ENCODE measurements at regions not wholly inside any gene's neighbourhood (a gene's known extent, or its start where the extent isn't known, plus 50 kb on each side); places are given as distances from the start of the nearest gene placed in this dataset.

DNA sequence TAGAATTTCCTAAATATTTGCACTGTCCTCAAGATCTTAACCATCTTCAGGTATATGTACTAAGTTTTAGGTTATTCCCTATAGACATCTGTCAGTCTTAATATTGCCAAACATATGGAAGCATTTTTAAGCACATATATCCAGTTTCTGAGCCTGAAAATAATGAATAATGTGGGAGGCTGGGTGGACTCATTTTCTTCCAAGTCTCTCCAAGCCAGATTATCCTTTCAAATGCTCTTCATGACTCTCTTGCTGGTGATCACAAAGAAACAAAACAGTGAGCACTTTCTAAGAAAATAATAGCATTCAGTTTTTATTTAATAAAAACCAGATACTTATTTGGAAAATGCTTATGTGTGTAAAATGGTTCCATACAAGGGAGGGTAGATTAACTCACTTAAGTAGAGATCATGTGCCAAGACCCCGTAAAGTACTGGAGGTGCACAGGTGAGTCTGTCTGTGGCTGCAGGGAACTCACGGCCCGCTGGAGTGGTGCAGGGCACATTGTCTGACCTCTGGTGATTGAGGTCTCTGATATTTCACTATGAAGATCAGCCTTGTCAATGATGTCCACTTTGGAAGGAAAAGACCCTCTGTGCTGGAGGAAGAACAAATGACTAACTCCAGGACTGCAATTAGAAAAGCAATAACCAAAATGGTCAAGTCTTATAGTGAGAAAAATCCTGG is 161.6 kb downstream of the TMEM18 start:
- DNase-seq (ENCODE audit: low read depth in 1 of 2, low spot score in 1 of 2) = no peak

DNA sequence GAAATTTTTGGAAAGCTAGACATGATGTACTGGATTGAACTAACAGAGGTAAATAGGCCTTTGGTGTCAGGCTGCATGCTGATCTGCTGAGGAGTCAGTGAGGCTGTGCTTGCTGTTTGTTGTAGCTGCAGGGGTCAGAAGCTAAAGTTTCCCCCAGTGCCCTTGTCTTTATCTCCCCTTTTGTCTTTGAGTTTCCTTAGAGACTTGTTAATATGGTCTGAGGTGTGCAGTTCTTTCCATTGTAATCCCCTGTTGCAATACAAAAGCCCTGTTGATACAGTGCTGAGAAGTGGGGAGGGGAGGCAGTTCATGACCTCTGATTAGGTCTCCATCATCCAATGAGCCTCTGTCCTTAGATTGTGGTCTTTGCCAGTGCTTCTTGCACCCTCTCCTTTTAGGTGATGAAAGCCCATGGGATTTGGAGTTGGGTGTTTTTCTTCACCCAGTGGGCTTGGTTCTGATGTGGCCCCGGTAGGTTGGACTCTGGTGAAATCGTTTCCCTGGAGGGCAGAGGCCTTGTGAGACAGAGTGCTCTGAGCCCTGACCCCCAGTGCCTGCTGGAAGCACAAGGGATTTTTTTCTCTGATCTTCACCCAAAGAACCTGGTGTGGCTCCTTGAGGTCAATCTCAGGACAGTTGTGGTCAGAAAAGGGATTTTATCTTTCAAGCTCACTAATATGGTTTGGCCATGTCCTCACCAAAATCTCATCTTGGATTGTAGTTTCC is 163.1 kb downstream of the TMEM18 start:
- DNase-seq (ENCODE audit: low read depth in 1 of 2, low spot score in 1 of 2) = no peak

DNA sequence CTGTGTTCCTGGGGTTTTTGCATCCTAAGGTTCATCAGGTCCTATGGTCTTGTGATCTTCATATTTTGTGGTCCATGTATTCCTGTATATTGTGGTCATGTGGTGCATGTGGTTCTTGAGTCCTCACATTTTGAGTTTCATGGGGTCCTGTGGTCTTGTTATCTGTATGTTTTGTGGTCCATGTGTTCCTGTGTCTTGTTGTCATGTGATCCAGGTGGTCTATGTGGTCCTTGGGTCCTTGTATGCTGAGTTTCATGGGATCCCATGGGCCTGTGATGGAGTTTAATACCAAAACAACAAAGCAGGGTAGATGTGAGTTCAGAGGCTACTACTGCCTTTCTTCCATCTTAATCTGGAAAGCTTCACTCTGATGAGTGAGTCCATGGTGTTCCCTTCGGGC is 166.4 kb downstream of the TMEM18 start:
- no peak for DNase-seq (ENCODE audit: low read depth in 1 of 2, low spot score in 1 of 2)

DNA sequence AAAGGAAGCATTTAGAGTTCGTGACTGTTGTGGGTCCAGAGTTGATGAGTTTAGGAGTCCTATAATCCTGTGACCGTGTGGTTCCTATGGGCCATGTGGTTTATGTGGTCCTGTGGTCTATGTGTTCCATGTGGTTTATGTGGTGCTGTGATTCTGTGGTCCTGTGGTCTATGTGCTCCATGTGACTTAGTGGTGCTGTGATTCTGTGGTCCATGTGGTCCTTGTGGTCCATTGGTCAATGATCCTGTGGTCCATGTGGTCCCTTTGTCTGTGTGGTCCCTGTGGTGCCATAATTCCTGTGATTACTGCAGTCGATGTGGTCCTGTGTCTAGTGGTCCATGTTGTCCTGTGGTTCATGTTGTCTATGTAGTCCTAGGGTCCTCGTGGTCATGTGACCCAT is 167.3 kb downstream of the TMEM18 start:
- DNase-seq (ENCODE audit: low read depth in 1 of 2, low spot score in 1 of 2) = no peak

DNA sequence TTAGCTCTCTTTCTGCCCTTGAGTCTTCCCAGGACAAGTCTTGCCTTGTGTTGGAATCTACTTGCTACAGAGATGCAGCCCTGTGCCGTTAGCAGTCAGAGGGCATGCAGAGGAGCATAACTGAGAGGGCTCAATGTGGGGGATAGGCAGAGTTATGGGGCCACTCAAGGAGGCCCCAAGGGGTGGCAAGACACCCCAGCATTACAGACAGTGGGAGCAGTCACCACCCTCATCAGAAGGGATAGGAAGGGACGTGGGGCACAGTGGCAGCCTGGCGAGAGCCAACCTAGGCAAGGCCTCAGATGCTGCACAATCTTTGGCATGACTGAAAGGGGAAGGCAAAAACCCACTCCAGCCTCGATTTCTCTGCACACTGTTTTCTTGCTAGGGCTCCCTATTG is 169.1 kb downstream of the TMEM18 start:
- DNase-seq (ENCODE audit: low read depth in 1 of 2, low spot score in 1 of 2) = no peak

DNA sequence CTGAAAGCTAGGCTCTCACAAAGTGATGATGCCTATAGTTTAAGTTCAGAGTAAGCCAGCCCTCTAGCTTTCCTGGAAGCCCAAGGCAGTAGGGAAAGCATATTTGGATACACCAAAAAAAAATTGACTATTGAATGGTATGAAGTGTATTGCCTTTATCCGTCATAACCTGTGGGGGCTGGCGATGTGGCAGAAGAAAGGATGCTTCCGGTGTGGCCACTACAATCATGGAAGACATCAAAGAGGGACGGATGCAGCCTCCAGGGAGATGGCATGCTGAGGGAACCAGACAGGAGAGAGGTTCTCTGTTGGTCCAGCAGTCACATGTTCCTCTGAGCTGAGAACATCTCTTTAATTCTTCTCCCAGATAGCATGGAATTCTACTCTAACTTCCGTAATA is 170.3 kb downstream of the TMEM18 start:
- DNase-seq (ENCODE audit: low read depth in 1 of 2, low spot score in 1 of 2) = no peak

DNA sequence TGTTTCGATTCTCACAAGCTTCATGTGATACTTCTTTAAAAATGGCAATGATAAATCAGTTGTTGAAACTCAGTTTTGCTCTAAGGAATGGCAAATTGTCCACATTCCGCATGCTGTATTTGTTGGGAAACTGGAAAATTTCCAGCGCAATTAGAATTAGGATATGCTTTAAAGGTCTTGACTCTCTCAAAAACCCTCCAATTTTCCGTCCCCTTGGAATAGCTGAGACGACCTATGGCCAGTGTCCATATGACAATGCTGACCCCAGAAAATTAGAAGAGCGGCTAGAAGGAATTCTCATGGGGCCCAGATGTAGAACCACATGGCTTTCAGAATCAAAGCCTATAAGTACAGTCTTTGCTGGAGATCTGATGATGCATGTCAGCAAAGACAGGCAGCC is 170.8 kb downstream of the TMEM18 start:
- DNase-seq (ENCODE audit: low read depth in 1 of 2, low spot score in 1 of 2) = no peak

DNA sequence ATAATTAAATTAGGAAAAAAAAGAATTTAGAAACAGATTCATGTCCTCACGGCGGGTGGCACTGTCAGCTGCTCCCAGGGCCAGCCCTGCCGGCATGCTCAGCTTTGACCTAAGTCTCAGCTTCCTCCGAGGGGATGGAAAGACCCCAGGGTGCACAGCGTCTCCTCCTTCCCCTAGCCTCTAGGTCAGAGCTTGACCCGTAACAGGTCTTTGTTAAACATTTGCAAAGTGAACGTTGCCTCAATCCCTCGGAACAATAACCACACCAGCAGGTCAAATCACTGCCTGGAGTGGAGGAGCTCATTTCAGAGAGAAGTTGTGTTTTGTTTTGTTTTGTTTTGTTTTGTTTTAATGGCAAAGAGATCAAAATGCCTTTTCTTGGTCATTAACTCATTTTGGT is 171.3 kb downstream of the TMEM18 start:
- DNase-seq (ENCODE audit: low read depth in 1 of 2, low spot score in 1 of 2) = no peak

DNA sequence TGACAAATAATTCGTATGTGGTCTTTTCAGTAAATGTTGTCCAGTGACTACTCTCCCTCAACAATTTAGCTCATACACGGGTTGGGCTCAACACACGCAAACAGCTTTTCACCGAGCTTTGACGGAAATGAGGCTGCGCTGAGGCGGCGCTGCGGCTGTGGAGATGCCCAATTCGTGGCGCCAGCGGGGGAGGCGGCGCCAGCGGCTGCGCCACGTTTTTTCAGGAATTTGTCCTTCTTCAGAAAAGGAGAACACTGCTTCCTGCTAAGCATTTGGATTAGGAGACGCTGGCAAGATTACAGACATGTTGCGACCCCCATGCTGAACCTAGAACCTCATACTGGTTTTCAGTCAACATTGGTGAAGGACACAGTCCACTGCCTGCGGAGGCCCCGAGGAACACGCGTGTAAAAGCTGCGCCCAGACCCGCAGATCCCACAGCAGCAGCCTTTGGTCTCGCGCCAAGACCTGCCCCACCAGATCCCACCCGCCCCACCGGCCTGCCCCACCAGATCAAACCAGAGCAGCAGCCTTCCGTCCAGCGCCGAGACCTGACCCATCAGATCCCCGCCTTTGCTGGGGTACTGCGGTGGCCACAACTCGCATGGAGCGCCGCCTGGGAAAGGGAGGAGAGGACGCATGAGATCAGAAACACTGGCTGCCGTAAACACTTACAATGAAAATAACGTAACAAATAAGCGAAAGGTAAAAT is 173.8 kb downstream of the TMEM18 start:
- DNase-seq (ENCODE audit: low read depth in 1 of 2, low spot score in 1 of 2) = no peak

DNA sequence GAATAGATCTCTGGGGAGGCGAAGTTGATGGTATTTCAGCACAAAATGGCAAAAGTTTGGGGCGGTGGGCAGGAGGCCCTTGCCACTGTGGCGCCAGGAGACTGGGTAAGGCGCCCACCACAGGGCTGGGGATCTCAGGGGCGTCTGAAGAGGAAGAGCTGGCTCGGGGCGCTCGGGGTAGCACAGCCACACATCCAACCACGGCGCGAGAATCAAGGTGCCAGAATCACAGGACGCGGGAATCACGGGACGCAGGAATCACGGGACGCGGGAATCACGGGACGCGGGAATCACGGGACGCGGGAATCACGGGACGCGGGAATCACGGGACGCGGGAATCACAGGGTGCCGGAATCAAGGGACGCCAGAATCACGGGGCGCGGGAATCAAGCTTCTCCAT is 174.4 kb downstream of the TMEM18 start:
- no peak for DNase-seq (ENCODE audit: low read depth in 1 of 2, low spot score in 1 of 2)

DNA sequence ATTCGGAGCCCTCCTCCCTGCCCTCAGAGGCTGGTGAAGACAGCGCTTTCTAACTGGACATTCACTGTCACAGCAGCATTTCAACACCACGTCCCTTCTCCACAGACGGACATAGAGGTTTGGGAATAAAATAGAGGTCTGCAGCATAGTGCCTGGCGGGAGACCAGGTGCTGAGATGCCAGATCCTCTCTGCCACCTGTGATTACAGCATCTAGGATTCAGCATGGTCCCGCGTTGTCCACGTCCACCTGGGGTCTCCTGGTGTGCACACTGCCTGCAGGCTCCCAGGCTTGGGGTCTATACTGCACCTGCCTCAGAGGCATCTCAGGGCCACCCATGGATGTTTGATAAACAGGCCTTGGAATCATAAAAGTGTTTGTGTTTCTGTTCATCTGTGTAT is 175.5 kb downstream of the TMEM18 start:
- DNase-seq (ENCODE audit: low read depth in 1 of 2, low spot score in 1 of 2) = no peak

DNA sequence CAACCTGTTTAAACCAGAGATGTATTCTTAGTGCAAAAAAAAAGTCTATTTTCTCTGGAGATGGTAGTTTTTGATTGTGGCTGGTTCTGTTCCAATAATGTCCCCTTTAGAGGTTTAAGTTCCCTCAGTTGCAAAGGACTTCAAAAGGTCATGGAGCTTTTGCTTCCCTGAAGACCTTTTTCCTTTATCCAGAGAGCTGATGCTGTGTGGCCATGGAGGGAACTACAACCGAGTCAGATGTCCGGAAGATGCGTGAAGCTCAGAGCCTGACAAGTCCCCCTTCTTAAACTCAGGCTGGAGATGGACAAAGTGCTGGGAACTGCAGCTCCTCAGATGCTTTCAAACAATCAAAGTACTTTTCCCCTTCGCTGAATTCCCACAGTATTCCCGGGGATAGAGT is 176.1 kb downstream of the TMEM18 start:
- no peak for DNase-seq (ENCODE audit: low read depth in 1 of 2, low spot score in 1 of 2)

DNA sequence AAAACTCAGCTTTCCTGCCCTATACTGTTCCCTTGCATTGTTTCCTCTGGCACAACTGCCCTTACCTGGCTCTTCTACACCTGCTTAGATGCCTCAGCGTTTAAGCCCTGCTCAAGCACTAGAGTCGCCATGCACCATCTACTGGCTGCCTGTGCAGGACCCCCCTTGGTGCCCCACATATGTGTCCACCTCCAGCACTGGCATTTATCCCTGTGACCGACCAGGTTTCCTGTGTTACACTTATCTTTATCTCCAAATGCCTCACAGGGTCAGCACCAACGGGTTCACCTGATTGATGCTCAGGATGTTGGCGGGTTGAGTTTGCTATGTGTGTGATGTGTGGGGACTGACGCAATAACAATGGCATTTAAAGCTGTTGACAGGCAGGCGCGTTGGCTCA is 177.5 kb downstream of the TMEM18 start:
- no peak for DNase-seq (ENCODE audit: low read depth in 1 of 2, low spot score in 1 of 2)

DNA sequence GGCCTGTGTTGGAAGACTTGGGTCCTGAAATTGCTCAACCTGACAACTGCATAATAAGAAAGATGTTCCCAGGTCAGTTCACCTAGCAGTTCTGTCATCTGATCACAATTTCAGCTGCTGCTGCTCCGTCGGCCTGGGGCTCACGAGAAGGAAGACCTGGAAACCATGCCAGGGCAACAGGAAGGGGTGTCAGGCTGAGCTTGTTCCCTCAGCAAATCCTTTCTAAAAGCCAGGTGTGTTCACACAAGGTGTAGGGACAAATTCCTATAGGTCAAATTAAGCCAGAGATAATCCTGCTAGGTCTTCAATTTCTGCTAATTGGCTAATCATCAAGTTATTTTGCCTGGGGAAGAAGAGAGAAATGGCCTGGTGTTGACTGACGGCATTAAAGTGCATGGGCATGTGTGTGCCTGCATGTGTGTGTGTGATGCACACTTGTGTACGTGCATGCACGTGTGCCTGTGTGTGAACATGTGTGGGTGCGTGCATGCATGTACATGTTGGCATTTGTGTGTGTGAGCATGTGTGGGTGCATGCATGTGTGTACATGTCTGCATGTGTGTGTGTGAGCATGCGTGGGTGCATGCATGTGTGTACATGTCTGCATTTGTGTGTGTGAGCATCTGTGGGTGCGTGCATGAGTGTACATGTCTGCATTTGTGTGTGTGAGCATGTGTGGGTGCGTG is 178.6 kb downstream of the TMEM18 start:
- DNase-seq (ENCODE audit: low read depth in 1 of 2, low spot score in 1 of 2) = no peak

DNA sequence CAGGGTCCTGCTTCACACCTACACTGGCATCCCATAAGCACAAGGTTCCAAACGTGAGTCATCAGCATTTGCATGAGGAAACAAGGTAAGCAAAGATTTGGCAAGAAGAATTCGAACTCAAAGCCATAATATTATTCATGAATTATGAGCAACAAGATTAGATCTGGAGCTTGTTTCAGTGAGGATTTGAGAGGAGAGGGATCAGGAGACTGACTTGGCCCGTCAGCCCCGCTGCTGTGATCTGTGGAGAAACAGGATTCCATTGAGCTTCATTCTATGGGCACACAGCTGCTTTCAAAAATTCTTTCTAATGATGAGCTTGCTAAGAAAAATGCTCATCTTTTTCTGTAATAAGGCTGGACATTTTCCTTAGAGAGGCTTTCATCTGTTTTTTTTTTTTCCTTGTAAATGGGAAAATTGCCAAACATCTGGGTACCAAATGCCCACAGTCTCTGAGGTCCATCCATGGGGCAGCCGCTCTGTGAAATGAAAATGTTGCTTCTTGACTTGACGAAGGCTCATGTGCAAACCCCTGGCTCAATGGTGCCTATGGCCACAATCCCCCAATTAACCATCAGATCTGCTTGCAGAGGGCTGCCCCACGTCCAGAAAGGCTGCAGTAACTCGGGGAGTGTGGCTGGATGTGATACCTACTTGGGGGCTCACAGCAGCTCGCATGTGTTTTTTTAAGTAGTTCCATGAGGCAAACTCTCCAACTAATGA is 179.3 kb downstream of the TMEM18 start:
- DNase-seq (ENCODE audit: low read depth in 1 of 2, low spot score in 1 of 2) = no peak

DNA sequence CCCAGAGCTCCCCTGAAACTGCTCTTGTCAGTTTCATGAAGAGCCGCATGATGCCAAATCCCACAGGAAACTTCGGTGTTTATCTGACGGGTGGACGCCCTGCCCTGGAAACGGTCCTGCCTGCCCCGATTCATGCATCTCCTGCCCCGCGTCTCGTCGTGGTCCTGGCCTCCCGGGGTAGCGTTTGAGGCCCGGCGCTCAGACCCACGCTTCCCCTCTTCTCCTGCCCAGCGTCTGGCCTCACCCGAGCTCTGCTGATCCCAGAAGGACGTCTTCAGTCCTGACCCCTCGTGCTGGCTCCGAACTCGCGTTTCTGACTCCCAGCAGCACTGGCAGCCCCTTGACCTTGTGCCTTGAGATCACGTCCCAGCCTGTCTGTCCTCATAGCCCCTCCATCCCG is 180.5 kb downstream of the TMEM18 start:
- no peak for DNase-seq (ENCODE audit: low read depth in 1 of 2, low spot score in 1 of 2)

DNA sequence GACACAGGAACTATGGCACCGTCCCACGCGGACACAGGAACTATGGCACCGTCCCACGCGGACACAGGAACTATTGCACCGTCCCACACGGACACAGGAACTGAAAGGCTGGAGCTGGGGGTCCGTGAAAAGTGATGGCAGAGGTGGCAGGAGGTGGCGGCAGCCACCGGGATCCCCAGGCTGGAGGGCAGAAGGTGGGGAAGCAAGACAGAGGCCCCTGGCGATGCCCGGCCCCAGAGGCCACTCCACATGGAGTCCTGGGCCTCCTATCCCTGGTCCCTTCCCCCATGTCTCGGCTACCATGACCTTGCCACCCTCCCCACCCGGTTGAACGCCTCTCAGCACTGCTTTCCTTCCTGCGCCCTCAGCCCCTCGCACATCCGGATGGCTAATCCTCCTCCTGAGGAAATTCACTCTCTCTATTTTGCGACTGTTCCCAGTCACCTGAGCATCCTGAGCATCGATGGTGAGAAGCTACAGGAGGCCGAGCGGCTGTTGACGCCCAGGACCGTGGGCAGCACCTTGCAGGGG is 181.4 kb downstream of the TMEM18 start:
- no peak for DNase-seq (ENCODE audit: low read depth in 1 of 2, low spot score in 1 of 2)

DNA sequence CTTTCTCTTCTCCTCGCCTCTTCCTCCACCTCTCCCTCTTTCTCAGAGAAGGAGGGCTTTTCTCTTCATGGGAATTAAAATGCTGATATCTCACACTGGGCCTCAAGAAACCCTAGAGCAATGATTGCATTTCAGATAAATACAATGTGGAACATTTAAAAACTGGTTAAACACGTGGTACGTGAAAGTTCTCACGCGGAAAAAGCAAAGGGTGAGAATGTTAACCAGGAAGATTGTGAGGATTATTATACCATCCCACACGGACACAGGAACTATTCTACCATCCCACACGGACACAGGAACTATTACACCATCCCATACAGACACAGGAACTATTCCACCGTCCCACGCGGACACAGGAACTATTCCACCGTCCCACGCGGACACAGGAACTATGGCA is 182.4 kb downstream of the TMEM18 start:
- DNase-seq (ENCODE audit: low read depth in 1 of 2, low spot score in 1 of 2) = no peak

DNA sequence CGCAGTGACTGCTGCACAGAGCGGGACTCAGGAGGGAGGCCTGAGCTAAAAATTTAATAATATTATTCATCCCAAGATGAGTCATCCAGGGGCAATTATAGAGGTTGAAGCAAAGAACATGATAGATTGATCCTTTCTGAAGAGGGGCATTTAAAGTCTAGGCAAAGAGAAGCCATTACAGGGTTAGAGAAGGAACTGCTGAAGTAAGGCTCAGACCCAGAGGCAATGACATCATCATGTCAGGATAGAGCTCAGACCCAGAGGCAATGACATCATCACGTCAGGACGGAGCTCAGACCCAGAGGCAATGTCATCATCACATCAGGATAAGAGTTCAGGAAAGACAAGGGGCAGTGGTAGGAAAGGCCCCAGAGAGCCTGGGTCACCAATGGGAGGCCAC is 184.0 kb downstream of the TMEM18 start:
- no peak for DNase-seq (ENCODE audit: low read depth in 1 of 2, low spot score in 1 of 2)

DNA sequence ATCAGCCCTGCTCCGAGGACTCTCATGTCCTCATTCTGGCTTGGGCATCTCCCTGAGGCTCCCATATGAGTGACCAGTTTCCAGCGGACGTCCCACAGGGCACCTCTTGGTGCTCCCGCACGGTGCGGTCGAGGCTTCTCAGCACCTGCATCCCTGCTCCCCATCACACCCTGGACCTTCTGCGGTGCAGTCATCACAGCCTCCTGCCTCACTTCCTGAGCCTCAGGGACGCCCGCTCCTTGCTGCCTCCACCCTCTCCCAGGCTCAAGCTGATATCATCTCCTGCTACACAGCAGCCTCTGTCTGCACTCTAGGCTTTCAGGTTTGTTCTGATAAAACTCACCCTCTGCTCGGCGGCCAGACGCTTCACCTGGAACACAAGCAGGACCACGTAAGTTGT is 185.0 kb downstream of the TMEM18 start:
- no peak for DNase-seq (ENCODE audit: low read depth in 1 of 2, low spot score in 1 of 2)

DNA sequence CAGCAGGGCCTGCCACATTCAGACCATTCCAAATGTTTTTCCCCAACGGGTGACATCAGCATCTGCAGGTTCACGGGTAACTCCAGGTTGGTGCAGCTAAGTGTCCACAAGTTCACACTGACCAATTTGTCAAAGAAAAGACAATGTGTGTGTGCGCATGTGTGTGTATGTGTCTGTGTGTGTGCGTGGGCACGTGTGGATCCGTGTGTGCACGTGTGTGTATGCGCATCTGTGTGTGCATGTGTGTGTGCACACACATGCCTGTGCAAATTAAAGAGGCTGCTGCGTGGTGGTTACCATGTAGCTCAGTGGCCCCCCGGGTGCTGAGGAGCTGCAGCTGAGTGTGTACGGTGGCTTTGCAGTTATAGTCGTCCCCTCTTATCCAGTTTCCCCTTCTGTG is 187.4 kb downstream of the TMEM18 start:
- DNase-seq (ENCODE audit: low read depth in 1 of 2, low spot score in 1 of 2) = no peak

Data from activated CD4-positive, alpha-beta T cell treated with anti-CD3 and anti-CD28 coated beads, Interleukin-2, amount 50 U/mL, for 24 hours (primary cell).